H1 (cell line): ENCODE measurements at regions not wholly inside any gene's neighbourhood (a gene's known extent, or its start where the extent isn't known, plus 50 kb on each side); places are given as distances from the start of the nearest gene placed in this dataset.

Source experiments
- ATF2 ChIP-seq: IDR thresholded peaks from 2 replicates; pipeline ENCODE4 v1.6.1; 2012; ENCODE audit warnings: low read length, inconsistent platforms
- PHF8 ChIP-seq: fragments of 200-600 bp; sonication (generic); conservative IDR thresholded peaks from 2 replicates; pipeline ENCODE4 v1.7.1; 2012; ENCODE audit warnings: low read depth, mild to moderate bottlenecking, inconsistent platforms, low read length, moderate library complexity
- POU5F1 ChIP-seq: IDR thresholded peaks from 2 replicates; pipeline ENCODE4 v1.6.1; 2011; ENCODE audit warnings: low read depth, mild to moderate bottlenecking, low read length, moderate library complexity
- RAD21 ChIP-seq, 2 experiments: IDR thresholded peaks in 1 of 2; conservative IDR thresholded peaks in 1 of 2; 2 replicates each; pipeline ENCODE4 v1.6.1; 2011; ENCODE audit warnings: low read depth in 2 of 2, low read length in 2 of 2, improper control_type of control experiment in 1 of 2, inconsistent platforms in 1 of 2, mild to moderate bottlenecking in 1 of 2, moderate library complexity in 1 of 2
- TBP ChIP-seq: IDR thresholded peaks from 2 replicates; pipeline ENCODE4 v1.6.1; 2011; ENCODE audit warnings: low read depth, low read length, improper control_type of control experiment
- ZNF274 ChIP-seq: IDR thresholded peaks from 2 replicates; pipeline ENCODE4 v1.7.0; 2012; ENCODE audit warnings: low read length, borderline replicate concordance; ENCODE audit errors: extremely low read depth

GRCh38 chr9:16202914-16203728, 650.3 kb downstream of the CCDC171 start (continued):
- no peak for TF ChIP-seq ATF2
- no peak for TF ChIP-seq TBP
- TF ChIP-seq PHF8: no peak
- no peak for TF ChIP-seq POU5F1
- TF ChIP-seq ZNF274: no peak
- TF ChIP-seq RAD21 (IDR thresholded peaks at IDR 0.05 in 1 of 2, conservative IDR thresholded peaks at IDR 0.05 in 1 of 2; ENCODE audit: low read depth in 2 of 2, low read length in 2 of 2): no peak
